ENCODE measurements at regions not wholly inside any gene's neighbourhood (a gene's known extent, or its start where the extent isn't known, plus 50 kb on each side); places are given as distances from the start of the nearest gene placed in this dataset.
A peak's percentile ranks its signal among the peaks of the same experiment; 100 is the strongest.
"Not testable (repeated sequence)": the region's sequence is repeated elsewhere in the genome, so short reads cannot be mapped to it uniquely, and the experiment has no call there.

- no peak for DNase-seq
Observed at GRCh38 chr1:182191381-182192115, 130.0 kb upstream of the ZNF648 start.

GRCh38 chr1:182189535-182190066 is 128.1 kb upstream of the ZNF648 start:
- peak; percentile 60 for DNase-seq

- no peak for DNase-seq
Observed at GRCh38 chr1:182186757-182187146, 125.2 kb upstream of the ZNF648 start.

DNA sequence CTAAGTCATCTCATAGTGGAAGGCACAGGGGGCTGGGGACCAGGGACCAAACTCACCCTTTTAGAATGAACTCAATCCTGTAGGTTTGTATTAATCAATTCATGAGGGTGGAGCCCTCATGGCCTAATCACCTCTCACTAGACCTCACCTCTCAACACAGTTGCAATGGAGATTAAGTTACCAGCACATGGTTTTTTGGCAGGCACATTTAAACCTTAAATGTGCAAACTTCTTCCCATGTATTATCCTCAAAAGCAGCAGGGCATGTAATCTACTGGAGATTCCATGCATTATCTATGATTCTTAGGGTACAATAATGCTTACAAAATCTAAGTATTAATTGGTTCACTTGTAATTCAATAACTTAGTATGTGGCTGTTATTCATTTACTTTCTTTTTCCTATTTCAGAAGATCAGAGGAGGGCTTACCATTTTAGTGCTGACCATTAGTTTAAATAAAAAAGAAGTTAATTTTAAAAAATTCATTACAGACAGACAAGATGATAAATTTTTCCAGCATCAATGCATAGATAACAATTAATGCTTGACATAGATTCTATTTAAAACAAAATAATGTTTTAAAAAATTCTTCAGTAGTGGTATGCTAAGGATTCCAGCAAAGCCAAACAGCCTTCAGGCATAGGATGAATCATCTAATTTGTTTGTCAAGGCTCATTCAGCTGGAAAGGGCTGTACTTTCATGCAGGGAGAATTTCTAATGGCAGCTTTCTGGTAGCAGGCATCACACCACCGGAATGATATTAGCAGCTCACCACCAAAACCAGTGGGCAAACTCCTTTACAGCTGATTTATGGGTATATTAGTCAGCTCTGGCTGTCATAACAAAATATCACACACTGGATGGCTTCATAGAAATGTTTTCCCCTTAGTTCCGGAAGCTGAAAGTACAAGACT is 124.6 kb upstream of the ZNF648 start:
- DNase-seq: no peak

DNA sequence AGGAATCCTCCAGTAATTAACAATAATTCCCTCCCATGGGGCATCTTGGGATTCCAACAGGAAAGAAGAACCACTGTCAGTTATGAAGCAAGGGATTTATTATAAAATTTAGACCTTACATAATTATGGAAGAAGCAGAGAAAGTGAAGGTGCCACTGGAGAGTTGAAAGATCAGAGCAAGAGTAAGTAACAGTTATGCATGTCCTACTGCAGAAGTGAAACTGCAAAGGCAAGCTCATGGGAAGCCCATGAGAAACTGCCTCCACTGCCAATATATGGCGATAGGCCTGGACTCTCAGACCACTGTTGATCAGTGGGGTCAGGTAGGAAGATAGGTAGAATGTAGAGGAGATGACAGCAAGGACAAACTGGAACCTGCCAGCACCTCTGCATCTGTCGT is 123.6 kb upstream of the ZNF648 start:
- no peak for DNase-seq

GRCh38 chr1:182183606-182184005 is 122.1 kb upstream of the ZNF648 start:
- DNase-seq: no peak

DNA sequence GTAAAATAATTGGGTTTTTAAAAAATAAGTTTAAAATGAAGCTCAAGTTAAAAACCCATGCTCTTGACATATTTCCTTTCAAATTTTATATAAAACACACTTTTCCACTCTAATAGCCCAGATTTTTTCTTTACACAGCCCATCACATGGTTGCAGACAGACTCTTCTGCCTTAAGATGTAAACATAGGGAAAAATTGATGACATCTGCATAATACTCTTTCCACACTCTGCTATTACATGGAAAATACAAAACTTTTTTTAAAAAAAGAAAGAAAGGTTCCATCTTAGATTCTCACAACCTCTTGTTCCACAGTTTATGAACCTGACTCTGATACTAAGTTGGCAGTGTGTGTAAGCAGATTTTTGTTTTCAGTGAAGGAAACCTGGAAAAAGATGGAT is 120.8 kb upstream of the ZNF648 start:
- DNase-seq: no peak

DNA sequence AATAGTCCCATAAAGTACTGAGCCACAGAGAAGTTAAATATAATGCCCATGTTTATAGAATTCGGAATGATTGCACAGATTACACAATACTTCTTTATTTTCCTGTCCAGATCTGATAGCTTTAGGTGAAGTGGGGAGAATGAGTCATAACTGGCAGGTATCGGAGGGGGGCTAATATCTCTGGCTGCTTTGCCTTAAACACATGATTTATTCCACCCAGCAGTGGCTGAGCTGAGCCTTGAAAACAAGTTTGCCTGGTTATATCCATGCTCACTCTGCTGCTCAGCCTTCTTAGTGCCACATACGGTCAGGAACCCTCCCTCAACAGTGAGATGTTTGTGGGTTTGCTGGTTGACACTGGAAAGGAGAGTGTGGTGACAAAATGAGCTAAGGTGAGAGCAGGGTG is 119.7 kb upstream of the ZNF648 start:
- DNase-seq: peak; percentile 5

DNA sequence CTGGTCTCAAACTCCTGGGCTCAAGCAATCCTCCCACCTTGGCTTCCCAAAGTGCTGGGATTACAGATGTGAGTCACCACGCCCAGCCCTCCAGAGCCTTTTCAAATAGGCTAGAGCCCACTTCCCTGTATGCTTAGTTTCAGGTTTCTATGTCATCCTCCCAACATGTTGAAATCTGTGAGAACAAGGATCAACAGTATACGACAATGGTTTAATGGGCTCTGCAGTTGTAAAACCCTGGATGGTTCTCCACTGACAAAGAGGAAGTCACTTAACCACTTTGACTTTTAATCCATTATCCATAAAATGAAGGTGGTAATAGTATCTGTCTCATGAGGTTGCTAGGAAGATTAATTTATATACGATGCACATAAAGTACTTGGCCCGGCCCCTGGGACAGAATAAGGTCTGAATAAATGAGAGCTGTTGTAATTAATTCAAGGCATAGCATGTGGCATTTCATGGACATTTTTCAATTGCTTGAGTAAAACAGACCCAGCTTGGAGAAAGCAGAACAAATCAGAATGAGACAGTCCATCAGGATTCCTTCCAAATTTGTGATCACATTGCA is 113.9 kb upstream of the ZNF648 start:
- DNase-seq: no peak

GRCh38 chr1:182174513-182174855 is 113.0 kb upstream of the ZNF648 start:
- DNase-seq: no peak

DNA sequence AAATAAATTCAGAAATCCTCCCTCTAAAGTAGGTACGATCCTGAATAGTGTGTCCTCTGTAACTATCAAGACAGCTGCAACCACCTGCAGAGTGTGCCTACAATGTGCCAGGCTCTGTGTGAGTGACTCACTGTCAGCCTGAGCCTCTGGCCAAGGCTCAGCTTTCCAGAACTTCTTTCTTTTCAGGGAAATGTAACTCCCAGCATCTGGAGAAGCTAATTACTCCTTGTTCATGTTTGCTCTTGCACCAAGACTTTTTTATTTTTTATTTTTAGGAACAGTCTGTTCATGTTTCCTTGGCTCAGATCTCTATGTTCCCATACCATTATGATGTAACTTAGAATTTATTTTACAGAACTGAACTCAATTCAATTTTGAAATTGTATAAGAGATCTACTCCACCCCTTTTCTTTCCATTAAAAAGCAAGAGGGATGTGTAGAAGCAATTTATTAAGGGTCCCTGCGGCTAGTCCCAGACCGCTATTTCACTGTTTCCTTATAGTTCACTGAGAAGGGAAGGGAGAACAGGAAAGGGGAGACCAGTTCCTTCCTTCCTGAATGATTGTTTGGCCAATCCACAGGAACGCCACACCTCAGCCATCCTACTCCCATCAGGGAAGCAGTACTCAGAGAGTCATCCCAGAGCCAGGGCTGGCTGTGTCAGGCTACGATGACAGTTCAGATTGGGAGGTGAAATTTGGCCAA is 112.4 kb upstream of the ZNF648 start:
- DNase-seq: no peak

DNA sequence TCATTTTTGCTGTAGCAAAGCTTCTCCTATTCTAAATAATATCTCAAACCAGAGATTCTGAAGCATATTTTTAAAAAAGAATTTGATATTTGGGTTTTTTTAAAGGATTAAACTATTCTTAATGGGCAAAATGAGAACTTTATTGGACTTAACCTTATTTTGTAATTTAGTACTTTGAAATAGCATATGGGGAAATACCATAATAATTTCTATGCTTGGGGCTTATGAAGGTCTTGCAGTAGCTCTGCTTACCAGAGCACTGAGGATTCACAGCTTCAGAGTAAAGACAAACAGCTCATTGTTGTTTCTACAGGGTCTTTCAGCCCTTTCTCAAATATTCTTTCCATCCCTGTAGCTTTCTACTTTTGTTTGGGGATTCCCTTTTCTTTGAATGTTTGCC is 111.2 kb upstream of the ZNF648 start:
- DNase-seq: no peak

GRCh38 chr1:182170891-182171461 is 109.5 kb upstream of the ZNF648 start:
- no peak for DNase-seq

DNA sequence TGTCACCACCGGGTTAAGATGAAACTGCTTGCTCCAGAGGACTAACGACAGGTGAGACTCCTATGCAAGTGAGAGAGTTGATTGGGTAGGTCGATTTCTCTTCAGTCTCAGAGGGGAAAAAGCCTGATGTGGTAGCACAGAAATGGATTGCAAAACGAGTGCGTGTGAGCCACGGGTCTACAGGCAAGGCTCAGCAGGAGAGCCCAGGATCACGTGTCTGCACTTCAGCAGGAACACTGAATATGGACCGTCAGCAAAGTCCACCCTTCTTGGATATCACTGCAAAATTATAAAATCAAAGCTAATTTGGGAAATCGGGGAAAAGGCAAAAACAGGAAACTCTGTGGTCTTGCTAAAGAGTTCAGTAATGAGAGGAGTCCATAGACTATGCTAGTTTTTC is 107.7 kb upstream of the ZNF648 start:
- DNase-seq: no peak

GRCh38 chr1:182166750-182167149 is 105.2 kb upstream of the ZNF648 start:
- DNase-seq: no peak

DNA sequence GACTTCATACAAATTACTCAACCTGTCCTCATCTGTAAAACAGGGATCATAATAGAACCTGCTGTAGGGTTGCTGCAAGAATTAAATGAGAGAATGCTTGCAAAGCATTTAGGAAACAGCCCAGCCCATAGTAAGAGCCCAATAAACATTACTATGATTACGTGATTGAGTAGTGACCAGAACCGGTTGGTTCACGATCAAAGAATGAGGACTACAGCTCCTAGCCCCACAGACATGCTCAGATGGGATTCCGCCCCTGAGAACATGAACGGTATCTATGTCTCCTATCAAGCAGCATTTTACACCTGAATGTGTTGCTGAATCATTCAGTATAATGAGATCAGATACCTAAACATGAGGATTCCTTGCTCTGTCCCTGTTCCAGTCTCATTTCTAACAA is 104.8 kb upstream of the ZNF648 start:
- DNase-seq: no peak

DNA sequence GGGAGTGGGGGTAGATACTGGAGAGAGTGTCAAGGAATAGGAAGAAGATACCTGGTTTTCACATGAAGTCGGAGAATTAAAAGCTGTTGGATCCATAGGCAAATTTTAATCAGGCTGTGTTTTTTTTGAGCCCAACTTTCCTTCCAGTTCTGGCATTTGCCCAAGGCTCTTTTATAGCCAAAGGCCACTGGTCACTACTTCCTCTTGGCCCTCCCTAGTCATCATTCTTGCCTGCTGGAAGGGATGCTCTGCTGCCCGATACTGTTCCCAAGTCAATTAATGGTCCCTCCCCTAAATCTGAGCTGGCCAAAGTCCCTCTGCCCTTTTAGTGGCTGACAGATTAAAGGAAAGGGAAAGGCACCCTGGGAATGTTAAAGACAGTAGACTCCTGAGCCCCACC is 102.8 kb upstream of the ZNF648 start:
- no peak for DNase-seq

- DNase-seq: no peak
Observed at GRCh38 chr1:182163821-182164223, 102.3 kb upstream of the ZNF648 start.

GRCh38 chr1:182159443-182159842 is 97.9 kb upstream of the ZNF648 start:
- no peak for DNase-seq

- no peak for DNase-seq
Observed at GRCh38 chr1:182157187-182157586, 95.7 kb upstream of the ZNF648 start.

GRCh38 chr1:182154425-182154824 is 92.9 kb upstream of the ZNF648 start:
- DNase-seq: not testable (repeated sequence)

- peak; percentile 53 for DNase-seq
Observed at GRCh38 chr1:182149411-182149965, 88.0 kb upstream of the ZNF648 start.

Data from activated CD4-positive, alpha-beta T cell treated with anti-CD3 and anti-CD28 coated beads, Interleukin-2, amount 50 U/mL, for 16 hours (primary cell).